HepG2 (cell line): ENCODE measurements at regions not wholly inside any gene's neighbourhood (a gene's known extent, or its start where the extent isn't known, plus 50 kb on each side); places are given as distances from the start of the nearest gene placed in this dataset.

ENCODE experiments used
- ATAC-seq: fragments of 200-7000 bp; cut with Tn5 transposase; 3 replicates; pipeline ENCODE4 v1.9.1; 2020; ENCODE audit warnings: mild to moderate bottlenecking, moderate library complexity
- BruUV-seq: library from RNA; stranded (reverse); fragments of 400-500 nt; replicated peaks from 2 replicates; lab custom pipeline; 2021; lab: Mats Ljungman, UMichigan
- CTCF ChIA-PET: fragments of 300-600 bp; formaldehyde crosslinking; extraction: SDS; loops from one replicate; lab custom pipeline; 2021; ENCODE audit warnings: low total read pairs, inconsistent platforms, low intra/inter-chr PET ratio; lab: Yijun Ruan, JAX
- POLR2A ChIA-PET: fragments of 350-600 bp; sonication (Branson Sonifier 250); formaldehyde crosslinking; loops from one replicate; lab custom pipeline; 2020; ENCODE audit warnings: antibody characterized with exemption, inconsistent platforms; lab: Yijun Ruan, JAX
- DNase-seq: peaks from one replicate; pipeline ENCODE4 v3.0.0-alpha.2; 2015; ENCODE audit warnings: low spot score
- FAIRE-seq: peaks from 3 replicates; lab custom pipeline; 2011; peaks lifted over from hg19 to GRCh38; lab: Jason Lieb, UNC
- H2AFZ ChIP-seq: one replicate; pipeline ENCODE4 v1.6.1; 2011; ENCODE audit warnings: low read length, inconsistent platforms
- H3K27ac ChIP-seq: fragments of 300-600 bp; 3 replicates; pipeline ENCODE4 v1.8.0; 2011; ENCODE audit warnings: mixed run types, mild to moderate bottlenecking, mixed read lengths, low read length, inconsistent platforms; ENCODE audit not compliant: insufficient read depth; ENCODE audit errors: extremely low read length
- H3K27me3 ChIP-seq, 2 experiments: fragments of 200-600 bp in 1 of 2; 2 replicates in 1 of 2; 3 replicates in 1 of 2; pipeline versions ENCODE4 v1.6.0 to v1.8.0; 2011; ENCODE audit warnings: low read length in 2 of 2, mild to moderate bottlenecking in 2 of 2, moderate library complexity in 2 of 2, inconsistent platforms in 1 of 2; ENCODE audit not compliant: insufficient read depth in 2 of 2, control insufficient read depth in 1 of 2
- H3K36me3 ChIP-seq, 2 experiments: fragments of 200-600 bp in 1 of 2; replicated peaks in 1 of 2; 2 replicates in 1 of 2; 3 replicates in 1 of 2; pipeline versions ENCODE4 v1.5.1 to v1.8.0; 2011; ENCODE audit warnings: low read length in 2 of 2, inconsistent platforms in 1 of 2; ENCODE audit not compliant: insufficient read depth in 2 of 2, control insufficient read depth in 1 of 2
- H3K4me1 ChIP-seq: 2 replicates; pipeline ENCODE4 v1.5.1; 2012; ENCODE audit warnings: low read length, inconsistent platforms; ENCODE audit not compliant: insufficient read depth
- H3K4me2 ChIP-seq: 2 replicates; pipeline ENCODE4 v1.6.0; 2011; ENCODE audit warnings: low read depth, low read length, inconsistent platforms
- H3K4me3 ChIP-seq, 3 experiments: fragments of 200-600 bp in 1 of 3; sonication (generic), shearing (Covaris generic) in 1 of 3; replicated peaks in 1 of 3; 2 replicates each; pipeline ENCODE4 v1.5.1; 2011 to 2016; ENCODE audit warnings: low read length in 3 of 3, inconsistent platforms in 2 of 3, low read depth in 2 of 3, mild to moderate bottlenecking in 2 of 3, control low read depth in 1 of 3, mixed read lengths in 1 of 3; ENCODE audit not compliant: insufficient read depth in 1 of 3
- H3K79me2 ChIP-seq: one replicate; pipeline ENCODE4 v1.6.1; 2011; ENCODE audit warnings: low read length, inconsistent platforms; ENCODE audit not compliant: insufficient read depth
- H3K9ac ChIP-seq: 2 replicates; pipeline ENCODE4 v1.6.0; 2011; ENCODE audit warnings: mild to moderate bottlenecking, low read depth, low read length, inconsistent platforms; ENCODE audit not compliant: insufficient read depth
- H3K9me3 ChIP-seq: 2 replicates; pipeline ENCODE4 v1.5.1; 2012; ENCODE audit warnings: mild to moderate bottlenecking, low read length
- H4K20me1 ChIP-seq: 2 replicates; pipeline ENCODE4 v1.6.0; 2011; ENCODE audit warnings: inconsistent platforms, mild to moderate bottlenecking, low read length, moderate library complexity; ENCODE audit not compliant: insufficient read depth
- BRD4 ChIP-seq: sonication (generic); formaldehyde crosslinking; IDR thresholded peaks from 2 replicates; pipeline ENCODE4 v1.4.0; 2020; ENCODE audit warnings: missing genetic modification reagents
- ELF4 ChIP-seq: sonication (generic); formaldehyde crosslinking; IDR thresholded peaks from 2 replicates; pipeline ENCODE4 v1.5.0; 2020; ENCODE audit warnings: missing genetic modification reagents, mild to moderate bottlenecking, moderate library complexity, borderline replicate concordance
- GFI1 ChIP-seq: sonication (generic); formaldehyde crosslinking; IDR thresholded peaks from 2 replicates; pipeline ENCODE4 v1.5.0; 2020; ENCODE audit warnings: missing genetic modification reagents, mild to moderate bottlenecking, borderline replicate concordance
- GTF3A ChIP-seq: sonication (generic); formaldehyde crosslinking; conservative IDR thresholded peaks from 2 replicates; pipeline ENCODE4 v1.4.0; 2020; ENCODE audit warnings: mild to moderate bottlenecking, missing genetic modification reagents
- GZF1 ChIP-seq: sonication (generic); formaldehyde crosslinking; IDR thresholded peaks from 2 replicates; pipeline ENCODE4 v1.5.1; 2020; ENCODE audit warnings: mild to moderate bottlenecking, missing genetic modification reagents
- HOXA9 ChIP-seq: sonication (generic); formaldehyde crosslinking; IDR thresholded peaks from 2 replicates; pipeline ENCODE4 v1.8.1; 2022; ENCODE audit warnings: missing genetic modification reagents, mild to moderate bottlenecking, moderate library complexity, borderline replicate concordance
- KLF13 ChIP-seq: sonication (generic); formaldehyde crosslinking; IDR thresholded peaks from 2 replicates; pipeline ENCODE4 v1.4.0; 2020; ENCODE audit warnings: mild to moderate bottlenecking, missing genetic modification reagents
- KMT2A ChIP-seq: sonication (generic); formaldehyde crosslinking; IDR thresholded peaks from 2 replicates; pipeline ENCODE4 v1.4.0; 2020; ENCODE audit warnings: missing genetic modification reagents
- LBX2 ChIP-seq: sonication (generic); formaldehyde crosslinking; IDR thresholded peaks from 2 replicates; pipeline ENCODE4 v1.5.0; 2020; ENCODE audit warnings: missing genetic modification reagents, mild to moderate bottlenecking, borderline replicate concordance
- MEF2D ChIP-seq: sonication (generic); formaldehyde crosslinking; IDR thresholded peaks from 2 replicates; pipeline ENCODE4 v1.5.1; 2020; ENCODE audit warnings: mild to moderate bottlenecking, missing genetic modification reagents
- PRDM10 ChIP-seq: sonication (generic); formaldehyde crosslinking; IDR thresholded peaks from 2 replicates; pipeline ENCODE4 v1.4.0; 2020; ENCODE audit warnings: low read depth, missing genetic modification reagents
- RARA ChIP-seq: IDR thresholded peaks from 2 replicates; pipeline ENCODE4 v1.6.1; 2016; ENCODE audit warnings: missing genetic modification reagents, missing compliant biosample characterization
- SMAD3 ChIP-seq: sonication (generic); formaldehyde crosslinking; IDR thresholded peaks from 2 replicates; pipeline ENCODE4 v1.4.0; 2020; ENCODE audit warnings: missing genetic modification reagents
- THAP9 ChIP-seq: sonication (generic); formaldehyde crosslinking; IDR thresholded peaks from 2 replicates; pipeline ENCODE4; 2020; ENCODE audit warnings: missing genetic modification reagents, mild to moderate bottlenecking, borderline replicate concordance
- ZNF329 ChIP-seq: sonication (generic); formaldehyde crosslinking; IDR thresholded peaks from 2 replicates; pipeline ENCODE4 v1.9.0; 2021; ENCODE audit warnings: low read depth, mild to moderate bottlenecking, missing genetic modification reagents
- ZNF546 ChIP-seq: sonication (generic); formaldehyde crosslinking; conservative IDR thresholded peaks from 2 replicates; pipeline ENCODE4 v1.8.1; 2023; ENCODE audit warnings: mild to moderate bottlenecking, missing genetic modification reagents
- ZNF576 ChIP-seq: sonication (generic); formaldehyde crosslinking; IDR thresholded peaks from 2 replicates; pipeline ENCODE4 v1.4.0; 2020; ENCODE audit warnings: mild to moderate bottlenecking, missing genetic modification reagents
- ZNF766 ChIP-seq: sonication (generic); formaldehyde crosslinking; IDR thresholded peaks from 2 replicates; pipeline ENCODE4 v1.5.0; 2020; ENCODE audit warnings: missing genetic modification reagents, borderline replicate concordance
- ZSCAN25 ChIP-seq: sonication (generic); formaldehyde crosslinking; IDR thresholded peaks from 2 replicates; pipeline ENCODE4 v1.8.0; 2022; ENCODE audit warnings: mild to moderate bottlenecking, missing genetic modification reagents
- WGBS: methylation state at CpG from one replicate; pipeline ENCODE4 v1.1.6; 2017; ENCODE audit warnings: low lambda C conversion rate; 5-methylcytosine and 5-hydroxymethylcytosine counted together
- in situ Hi-C: cut with HindIII; loops from 2 replicates; pipeline ENCODE4 v1.10.0; 2017; ENCODE audit warnings: low pct_unique_long_range_greater_than_20kb; ENCODE audit not compliant: extremely low pct_ligation_motif_present
- intact Hi-C: fragments of 100-400 bp; cut with micrococcal nuclease; formaldehyde crosslinking; loops from one replicate; pipeline ENCODE4 v1.10.0; 2022; ENCODE audit not compliant: unreplicated experiment

DNA sequence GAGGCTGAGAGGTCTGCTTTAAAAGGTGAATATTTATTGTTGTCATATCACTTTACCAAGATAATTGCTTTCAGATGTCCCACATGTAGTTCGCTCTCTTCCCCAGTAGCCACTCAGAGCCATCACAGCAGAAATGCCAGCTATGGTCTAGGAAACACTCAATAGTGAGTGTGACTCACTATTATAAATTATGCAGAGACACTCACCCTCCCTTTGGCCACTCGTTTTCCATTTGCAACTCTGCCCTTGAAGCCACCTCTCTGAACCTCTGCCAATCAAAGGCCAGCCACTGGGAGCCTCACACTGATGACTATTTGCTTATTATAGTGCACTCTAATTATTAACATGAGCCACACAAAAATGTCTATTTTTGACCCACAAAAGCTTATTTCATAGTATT, 328.1 kb upstream of the ATP10A start:
- intact Hi-C loops: no loop called here
- TF ChIP-seq BRD4 (CRISPR knock-in tag) (no peak), PRDM10 (CRISPR knock-in tag) (no peak), GFI1 (CRISPR knock-in tag) (no peak), ELF4 (CRISPR knock-in tag) (no peak), KMT2A (CRISPR knock-in tag) (no peak), KLF13 (CRISPR knock-in tag) (no peak), ZNF576 (no peak), MEF2D (CRISPR knock-in tag) (no peak), ZNF766 (CRISPR knock-in tag) (no peak), GTF3A (no peak), THAP9 (no peak), ZNF329 (CRISPR knock-in tag) (no peak), ZSCAN25 (CRISPR knock-in tag) (no peak), HOXA9 (CRISPR knock-in tag) (no peak), ZNF546 (no peak), GZF1 (no peak), SMAD3 (CRISPR knock-in tag) (no peak), LBX2 (CRISPR knock-in tag) (no peak), RARA (CRISPR knock-in tag) (no peak)
- TF ChIP-seq, all 625 proteins: peak for 0
- in situ Hi-C loops: no loop called here
- H3K36me3 ChIP-seq: no peaks in the 10 kb centered on the region
- H3K4me2 ChIP-seq: no peak overlapping the region
- ChIA-PET CTCF (no interaction called here), POLR2A (no interaction called here)
- H3K4me3 ChIP-seq: no peak overlapping the region
- H3K9ac ChIP-seq: no peak overlapping the region
- H2AFZ ChIP-seq: no peak overlapping the region
- no peaks in the 10 kb centered on the region for H4K20me1 ChIP-seq
- 17% methylated on average over 2 of the region's 2 CpGs for whole genome bisulfite sequencing
- ATAC-seq: no peak
- FAIRE-seq: no peak
- H3K79me2 ChIP-seq: no peaks in the 10 kb centered on the region
- no TSS peak for BruUV-seq
- no peak for DNase-seq
- H3K4me1 ChIP-seq: no peaks in the 10 kb centered on the region
- H3K27ac ChIP-seq: no peak overlapping the region
- H3K27me3 ChIP-seq: no peaks in the 10 kb centered on the region
- H3K9me3 ChIP-seq: peaks cover 36% of the 10 kb centered on the region
